ENCODE measurements at regions not wholly inside any gene's neighbourhood (a gene's known extent, or its start where the extent isn't known, plus 50 kb on each side); places are given as distances from the start of the nearest gene placed in this dataset.

DNA sequence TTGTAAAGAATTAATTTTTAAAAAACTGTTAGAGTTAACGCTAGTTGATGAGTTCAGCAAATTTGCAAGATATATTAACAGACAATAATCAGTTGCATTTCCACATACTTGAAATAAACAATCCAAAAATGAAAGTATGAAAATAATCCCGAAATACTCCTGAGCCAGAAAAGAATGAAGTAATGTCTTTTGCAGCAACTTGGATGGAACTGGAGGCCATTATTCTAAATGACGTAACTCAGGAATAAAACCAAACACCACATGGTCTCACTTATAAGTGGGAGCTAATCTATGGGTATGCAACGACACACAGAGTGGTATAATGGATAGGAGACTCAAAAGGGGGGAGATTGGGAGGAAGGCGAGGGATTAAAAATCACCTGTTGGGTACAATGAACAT is 872.9 kb upstream of the GJE1 start:
- TF ChIP-seq POLR2A (IDR thresholded peaks at IDR 0.05) = no peak
- TF ChIP-seq, protein P1, sequence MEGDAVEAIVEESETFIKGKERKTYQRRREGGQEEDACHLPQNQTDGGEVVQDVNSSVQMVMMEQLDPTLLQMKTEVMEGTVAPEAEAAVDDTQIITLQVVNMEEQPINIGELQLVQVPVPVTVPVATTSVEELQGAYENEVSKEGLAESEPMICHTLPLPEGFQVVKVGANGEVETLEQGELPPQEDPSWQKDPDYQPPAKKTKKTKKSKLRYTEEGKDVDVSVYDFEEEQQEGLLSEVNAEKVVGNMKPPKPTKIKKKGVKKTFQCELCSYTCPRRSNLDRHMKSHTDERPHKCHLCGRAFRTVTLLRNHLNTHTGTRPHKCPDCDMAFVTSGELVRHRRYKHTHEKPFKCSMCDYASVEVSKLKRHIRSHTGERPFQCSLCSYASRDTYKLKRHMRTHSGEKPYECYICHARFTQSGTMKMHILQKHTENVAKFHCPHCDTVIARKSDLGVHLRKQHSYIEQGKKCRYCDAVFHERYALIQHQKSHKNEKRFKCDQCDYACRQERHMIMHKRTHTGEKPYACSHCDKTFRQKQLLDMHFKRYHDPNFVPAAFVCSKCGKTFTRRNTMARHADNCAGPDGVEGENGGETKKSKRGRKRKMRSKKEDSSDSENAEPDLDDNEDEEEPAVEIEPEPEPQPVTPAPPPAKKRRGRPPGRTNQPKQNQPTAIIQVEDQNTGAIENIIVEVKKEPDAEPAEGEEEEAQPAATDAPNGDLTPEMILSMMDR (IDR thresholded peaks at IDR 0.05) = no peak
